NCI-H526 treated with DMSO at 0.1 percent for 48 hours (cell line): ENCODE measurements at regions not wholly inside any gene's neighbourhood (a gene's known extent, or its start where the extent isn't known, plus 50 kb on each side); places are given as distances from the start of the nearest gene placed in this dataset.

ENCODE experiments used
- DNase-seq: peaks from one replicate; lab custom pipeline; 2025; lab: John Stamatoyannopoulos, UW

DNA sequence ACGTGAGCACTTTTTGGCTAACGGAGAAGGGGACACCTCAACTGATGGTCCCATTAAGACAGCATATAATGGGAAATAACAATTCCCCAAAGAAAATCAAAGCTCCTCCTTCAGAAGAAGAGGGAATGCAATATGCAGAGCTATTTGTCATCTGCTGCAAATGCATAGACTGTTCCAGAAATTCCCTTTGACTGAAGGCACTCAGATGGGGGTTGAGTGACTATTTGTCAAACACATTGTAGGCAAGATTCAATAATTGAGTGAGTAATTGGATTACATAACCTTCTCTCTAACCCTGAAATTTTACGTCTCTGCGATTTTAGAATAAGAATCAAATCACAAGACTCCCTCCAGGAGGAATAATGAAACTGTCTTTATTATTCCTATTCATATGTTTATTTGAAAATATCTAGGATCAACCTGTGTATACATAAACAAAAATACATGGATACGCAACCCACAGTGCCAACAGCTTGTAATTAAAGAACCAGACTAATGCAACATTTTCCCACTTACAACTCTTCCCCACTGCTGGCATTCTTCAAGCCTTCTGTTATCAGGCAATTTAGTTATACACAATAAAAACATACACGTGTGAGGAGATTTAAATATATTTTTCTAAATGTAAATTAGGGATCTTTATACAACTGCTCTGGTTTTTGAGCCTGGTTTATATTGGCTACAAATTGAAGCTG, 256.6 kb downstream of the GBA3 start:
- DNase-seq, result no peak

DNA sequence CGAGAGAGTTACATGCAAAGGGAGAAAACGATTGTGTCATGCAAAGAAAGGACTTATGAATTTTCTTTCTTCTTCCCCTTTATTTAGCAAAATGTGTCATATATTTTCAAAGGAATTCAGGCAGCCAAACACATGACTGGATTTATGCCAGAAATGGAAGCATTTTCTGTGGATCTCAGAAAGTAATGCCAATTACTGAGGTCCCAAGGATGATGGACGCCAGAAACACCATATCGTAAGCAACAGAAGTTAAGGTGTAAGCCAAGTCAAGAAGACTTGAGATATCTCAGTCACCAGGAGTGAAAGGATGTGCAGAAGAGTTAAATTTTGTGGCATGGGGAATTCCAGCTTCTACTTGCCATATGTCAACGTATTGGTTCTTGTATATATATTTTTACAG, 255.1 kb downstream of the GBA3 start:
- no peak for DNase-seq

DNA sequence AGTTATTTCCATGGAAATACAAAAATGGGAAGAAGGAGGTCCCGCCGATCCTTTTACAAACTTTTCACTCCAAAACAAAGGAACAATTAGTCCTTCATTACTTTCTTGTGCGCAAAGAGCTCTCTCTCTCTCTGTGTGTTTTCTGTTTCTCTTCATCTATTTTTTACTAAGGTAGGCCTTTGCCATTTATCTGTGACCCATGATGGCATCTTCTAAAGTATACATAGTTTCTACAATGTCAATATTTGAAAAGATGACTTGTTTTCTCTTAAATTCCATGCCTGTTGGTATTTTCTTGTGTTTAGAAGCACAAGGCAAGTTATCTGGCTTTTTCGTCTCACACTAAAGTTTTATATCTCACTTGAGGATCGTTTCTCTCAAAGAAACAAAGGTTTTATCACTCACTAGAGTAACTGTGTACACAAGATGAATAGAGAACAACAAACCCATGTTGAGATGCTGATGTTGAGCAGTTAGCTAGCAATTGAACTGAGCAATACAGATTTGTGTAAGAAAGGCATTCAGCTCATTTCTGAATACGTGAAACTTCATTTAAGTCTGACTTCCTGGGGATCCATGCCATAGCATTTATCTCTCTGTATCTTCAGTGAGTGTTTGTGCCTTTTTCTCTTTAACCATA, 250.3 kb downstream of the GBA3 start:
- no peak for DNase-seq

DNA sequence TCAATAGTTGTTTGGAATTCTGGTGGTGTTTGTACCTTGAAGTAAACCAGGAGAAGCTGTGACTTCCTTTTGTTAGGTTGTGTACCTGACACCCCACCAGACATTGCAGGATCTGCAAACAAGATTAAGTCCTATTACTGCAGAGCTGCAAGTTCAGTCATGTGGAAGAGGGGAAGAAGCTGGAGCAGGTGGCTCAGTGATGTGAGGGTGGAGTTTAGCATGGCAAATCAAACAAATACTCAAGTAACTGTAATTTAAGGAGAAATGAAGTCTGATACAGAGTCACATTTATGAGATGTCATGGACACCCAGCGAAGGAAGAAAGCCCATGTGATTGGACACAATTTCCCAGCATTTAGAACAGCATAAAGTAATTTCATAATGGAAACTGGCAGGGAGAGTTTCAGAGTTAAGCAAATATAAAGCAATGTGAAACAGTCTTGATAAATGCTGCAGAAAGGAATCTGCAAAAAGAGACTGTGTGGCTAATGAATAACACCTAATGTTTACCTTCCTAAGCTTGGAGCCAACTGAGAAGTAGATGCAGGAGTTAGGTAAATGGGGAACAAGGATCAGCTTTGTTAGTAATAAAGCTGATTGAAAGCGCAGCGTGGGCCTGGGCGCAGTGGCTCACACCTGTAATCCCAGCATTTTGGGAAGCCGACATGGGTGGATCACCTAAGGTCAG, 249.1 kb downstream of the GBA3 start:
- DNase-seq, result no peak

DNA sequence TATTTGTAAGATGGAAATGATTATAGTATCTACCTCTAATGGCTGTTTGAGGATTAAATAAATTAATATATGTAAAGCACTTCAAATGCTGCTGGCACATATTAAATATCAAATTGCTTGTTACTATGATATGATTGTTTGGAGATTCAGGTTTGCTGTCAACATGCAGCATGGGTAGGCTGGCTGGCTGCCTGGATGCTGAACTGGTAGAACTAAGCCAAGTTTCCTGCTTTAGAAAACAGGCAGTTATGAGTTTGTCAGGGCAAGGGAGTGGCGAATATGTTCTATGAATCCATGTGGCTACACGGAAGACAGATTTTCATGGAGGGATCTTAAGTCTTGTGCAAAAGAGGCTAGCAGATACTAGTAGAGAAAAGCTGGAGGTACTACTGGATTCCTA, 239.6 kb downstream of the GBA3 start:
- no peak for DNase-seq

DNA sequence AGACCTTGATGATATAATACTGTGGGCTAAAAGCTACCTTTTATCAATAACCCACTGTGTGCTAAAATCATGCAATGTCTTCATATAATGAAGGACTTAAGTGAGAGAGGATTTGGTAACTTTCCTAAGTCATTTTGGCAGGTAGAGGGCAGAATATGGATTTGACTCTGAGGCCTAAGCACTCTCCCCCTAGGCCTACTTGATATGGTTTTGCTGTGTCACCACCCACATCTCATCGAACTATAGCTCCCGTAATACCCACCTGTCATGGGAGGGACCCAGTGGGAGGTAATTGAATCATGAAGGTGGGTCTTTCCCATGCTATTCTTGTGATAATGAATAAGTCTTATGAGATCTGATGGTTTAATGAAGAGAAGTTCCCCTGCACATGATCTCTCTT, 229.7 kb downstream of the GBA3 start:
- no peak for DNase-seq

DNA sequence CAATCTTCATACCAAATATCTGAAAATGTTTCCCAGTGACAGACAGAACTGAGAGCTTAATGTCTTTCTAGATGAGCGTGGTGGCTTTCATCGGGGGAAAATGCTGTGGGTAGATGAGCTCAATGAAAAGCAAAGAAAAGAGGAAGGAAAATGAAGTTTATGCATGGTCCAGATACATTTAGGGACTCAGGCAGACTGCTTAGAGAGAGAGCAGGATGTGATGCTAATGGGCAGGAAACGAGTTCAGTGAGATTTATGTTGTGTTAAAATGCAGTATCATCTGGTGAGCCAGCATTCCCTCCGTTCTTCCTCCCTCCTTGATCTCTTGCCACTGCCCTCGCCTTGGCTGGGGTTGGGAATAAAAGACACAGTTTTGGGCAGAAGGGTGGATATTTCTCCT, 229.2 kb downstream of the GBA3 start:
- DNase-seq, result no peak

DNA sequence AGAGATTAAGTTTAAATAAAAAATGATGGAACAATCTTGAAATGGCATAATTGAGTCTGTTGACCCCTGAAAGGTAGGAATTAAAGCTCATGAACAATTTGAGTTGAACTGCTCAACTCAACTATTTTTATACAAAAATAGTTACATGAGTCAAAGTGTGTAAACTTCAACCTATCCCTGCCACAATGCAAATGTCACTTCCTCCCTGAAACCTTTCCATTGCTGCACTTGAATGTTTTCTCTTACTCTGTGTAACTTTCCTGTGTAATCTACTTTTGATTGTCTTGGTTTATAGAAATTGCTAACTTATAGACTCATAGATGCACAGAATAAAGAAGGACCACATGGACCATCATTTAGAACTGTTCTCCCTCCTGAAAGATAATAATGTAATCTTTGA, 218.5 kb downstream of the GBA3 start:
- DNase-seq, result no peak

DNA sequence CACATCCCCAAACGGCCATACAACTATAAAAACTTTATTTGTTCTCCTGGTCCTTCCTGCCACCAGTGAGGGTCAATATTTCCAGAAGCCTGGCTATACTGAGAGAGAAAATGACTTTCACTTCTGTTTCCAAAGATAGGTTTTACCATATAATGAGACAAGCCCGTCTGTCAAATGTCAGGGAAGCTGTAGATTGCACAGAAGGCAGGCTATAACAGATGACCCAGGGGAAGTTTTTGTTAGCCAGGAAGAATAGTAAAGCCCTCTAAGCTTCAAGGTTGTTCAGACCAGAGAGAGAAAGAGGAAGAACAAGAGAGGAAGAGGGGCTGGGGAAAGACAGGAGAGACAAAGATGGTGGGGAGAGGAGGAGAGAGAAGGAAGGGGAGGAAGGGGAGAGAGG, 217.5 kb downstream of the GBA3 start:
- DNase-seq, result no peak

DNA sequence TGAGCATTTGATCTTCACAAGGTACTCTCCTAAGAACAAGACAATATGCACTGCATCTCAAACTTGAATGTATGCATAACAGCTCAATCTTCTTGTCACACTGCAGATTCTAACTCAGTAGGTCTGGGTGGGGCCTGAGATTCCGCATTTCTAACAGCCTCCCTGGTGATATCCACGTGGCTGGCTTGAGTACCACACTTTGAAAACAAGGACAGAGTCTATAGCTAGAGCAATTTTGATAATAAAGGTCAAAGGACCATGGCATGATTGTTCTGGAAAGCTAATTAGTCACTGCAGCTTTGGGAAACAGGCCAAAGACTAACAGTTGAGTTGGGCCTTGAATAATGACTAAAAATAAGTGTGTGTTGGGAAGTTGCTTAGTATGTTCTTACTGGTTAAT, 213.3 kb downstream of the GBA3 start:
- no peak for DNase-seq

DNA sequence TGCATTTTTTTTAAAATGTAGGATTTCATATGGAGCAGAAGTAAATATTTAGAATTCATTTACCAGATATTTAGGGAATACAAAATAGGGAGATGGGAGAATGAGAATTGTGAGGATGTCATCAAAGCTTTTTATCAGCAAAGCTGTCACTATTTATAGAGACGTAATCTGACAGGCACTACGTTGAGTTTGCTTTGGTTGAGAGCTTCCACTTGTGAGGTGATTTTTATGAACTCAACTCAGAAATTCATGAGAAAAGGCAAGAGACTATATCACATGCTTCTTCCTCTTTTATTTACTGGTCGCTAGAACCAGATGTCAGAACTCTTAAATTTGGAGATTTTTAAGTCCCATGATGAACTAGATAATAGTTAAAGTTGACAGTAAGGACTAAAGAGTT, 211.2 kb downstream of the GBA3 start:
- DNase-seq, result no peak

DNA sequence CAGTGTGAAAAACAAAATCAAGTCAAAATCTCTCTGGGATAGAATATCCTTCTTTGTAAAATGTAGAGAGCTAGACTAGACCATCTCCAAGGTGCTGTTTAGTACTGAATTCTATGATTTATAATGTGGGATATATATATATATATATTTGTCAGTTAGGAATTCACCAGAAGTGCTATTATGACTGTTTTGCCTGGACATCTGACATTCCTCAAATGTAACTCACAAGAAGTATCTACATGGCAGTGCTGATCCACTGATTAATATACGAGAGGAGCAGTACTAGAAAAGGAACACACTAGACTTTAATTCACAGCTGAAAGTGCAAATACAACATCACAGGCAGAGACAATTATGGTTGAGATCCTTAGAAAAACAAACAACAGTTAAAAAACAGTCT, 208.9 kb downstream of the GBA3 start:
- no peak for DNase-seq

DNA sequence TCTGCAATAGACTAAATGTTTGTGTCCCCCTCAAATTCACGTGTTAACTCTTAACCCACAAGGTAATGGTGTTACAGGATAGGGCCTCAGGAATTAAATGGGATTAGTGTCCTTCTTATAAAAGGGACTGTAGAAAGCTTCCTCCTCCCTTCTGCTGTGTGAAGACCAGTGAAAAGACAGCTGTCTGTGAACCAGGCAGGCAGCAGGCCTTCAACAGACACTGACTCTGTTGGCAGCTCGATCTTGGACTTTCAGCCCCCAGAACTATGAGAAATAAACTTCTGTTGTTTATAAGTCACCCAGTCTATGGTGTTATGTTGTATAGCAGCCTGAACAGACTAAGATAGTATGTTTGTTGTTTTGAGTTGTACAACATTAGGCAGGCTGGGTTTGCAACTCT, 208.1 kb downstream of the GBA3 start:
- DNase-seq, result no peak

DNA sequence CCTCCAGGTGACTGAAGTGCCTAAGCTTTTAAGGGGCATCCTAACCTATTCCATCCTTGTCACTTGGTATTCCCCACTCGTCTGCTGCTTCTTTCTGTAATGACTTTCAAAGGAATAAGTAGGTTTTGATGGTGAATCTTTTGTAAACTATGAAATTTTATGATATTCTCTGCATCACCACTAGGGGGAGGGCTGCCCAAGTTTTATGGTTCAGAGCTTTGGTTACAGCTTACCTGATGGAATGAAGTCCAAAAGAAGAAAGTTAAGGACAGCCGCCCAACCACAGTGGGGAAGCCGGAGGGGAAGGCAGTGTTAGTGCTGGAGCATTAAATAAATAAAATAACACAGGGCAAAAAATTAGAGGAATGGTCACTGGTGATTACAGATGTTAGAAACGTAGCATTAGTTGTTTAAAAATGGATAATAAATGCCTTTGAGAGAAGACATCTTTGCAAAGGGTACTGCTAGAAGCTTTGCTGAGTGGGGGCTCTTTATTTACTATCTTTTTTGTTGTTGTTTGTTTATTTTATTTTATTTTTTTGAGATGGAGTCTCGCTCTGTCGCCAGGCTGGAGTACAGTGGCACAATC, 204.9 kb downstream of the GBA3 start:
- peak; percentile 1 for DNase-seq

DNA sequence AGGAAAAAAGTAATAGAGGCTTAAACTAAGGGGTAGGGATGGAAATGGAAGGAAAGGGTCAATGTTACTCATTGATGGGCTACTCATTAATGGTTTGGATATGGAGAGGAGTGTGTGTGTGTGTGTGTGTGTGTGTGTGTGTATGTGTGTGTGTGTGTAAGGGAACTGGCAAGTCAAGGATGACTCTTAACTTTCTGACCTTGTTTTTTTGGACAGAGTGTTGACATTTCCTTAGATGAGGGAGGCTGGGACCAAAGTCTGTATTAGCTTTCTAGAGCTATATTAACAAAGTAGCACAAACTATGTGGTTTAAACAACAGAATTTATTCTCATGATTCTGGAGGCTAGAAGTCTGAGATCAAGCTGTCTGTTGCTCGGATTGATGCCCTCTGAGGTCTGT, 202.7 kb downstream of the GBA3 start:
- no peak for DNase-seq

DNA sequence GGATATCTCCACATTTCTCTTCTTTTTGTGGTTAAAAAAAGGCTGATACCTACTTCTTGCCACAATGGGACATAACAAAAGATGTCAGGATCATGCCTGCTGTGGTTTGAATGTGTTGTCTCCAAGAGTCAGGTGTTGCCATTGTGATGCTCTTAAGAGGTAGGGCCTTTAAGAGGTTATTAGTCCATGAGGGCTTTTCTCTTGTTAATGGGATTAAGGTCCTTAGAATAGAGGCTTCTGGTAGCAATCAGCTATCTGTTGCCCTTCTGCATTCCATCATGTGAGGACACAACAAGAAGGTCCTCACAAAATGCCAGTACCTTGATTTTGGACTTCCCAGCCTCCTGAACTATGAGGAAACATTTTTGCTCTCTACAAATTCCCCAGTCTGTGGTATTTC, 191.4 kb downstream of the GBA3 start:
- no peak for DNase-seq

DNA sequence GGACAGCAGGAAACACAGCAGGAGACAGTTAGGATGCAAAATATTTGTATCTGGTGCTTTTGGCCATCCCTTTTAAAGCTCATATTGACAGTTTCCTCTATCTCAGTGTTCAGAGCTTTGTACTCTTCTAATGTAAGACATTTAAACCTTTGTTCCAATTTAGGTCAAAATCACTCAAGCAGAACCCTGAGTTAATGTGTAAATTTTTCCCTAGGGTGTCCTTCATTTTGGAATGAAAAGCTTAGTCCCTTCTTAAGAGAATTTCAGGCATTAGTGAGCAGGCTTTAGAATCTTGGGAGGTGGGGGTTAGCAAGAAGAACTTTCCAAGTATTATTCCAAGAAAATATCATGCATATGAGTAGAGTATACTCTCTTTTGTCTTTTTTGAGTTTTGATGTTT, 188.7 kb downstream of the GBA3 start:
- DNase-seq, result no peak

DNA sequence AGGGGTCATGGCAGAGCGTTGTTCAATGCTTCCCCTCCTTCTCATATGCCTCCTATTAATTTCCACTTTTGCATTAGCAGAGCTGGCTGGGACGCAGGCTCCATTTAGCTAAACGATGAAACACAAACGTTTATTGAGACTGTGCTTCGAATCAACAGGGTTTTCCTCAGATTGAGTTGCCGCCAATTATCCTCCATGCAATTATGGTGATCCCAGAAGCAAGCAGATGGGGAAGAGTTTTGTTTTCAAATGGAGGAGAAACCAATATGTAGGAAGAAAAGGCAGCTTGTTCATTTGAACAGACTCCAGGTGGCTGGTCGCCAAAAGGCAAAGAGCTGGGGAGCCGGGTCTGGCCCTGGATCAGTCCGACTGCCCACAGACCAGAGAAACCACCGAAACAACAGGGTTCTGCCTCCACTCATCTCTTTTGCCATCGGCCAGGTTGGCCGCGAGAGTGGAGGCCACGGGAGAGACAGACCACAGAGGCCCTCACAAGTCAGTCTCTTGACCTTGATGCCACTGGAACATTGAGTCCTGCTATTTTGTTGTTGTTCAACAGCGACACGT, 184.8 kb downstream of the GBA3 start:
- DNase-seq, result no peak

DNA sequence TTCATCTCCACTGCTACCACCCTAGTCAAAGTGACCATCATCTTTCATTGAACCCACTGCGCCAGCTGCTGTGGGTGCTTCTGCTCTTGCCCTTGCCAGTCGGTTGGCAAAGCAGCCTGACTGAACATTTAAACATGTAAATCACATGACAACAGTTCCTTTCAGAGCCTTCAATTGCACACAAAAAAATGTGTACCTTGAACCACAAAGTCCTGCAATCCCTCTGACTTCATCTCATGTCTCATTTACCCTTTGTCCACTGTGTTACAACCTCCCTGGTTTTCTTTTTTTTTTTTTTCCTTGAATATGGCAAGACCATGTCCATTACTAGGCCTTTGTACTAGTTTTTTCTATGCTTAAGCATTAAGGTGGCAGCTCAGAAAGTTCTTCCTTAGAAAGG, 183.5 kb downstream of the GBA3 start:
- DNase-seq, result no peak

DNA sequence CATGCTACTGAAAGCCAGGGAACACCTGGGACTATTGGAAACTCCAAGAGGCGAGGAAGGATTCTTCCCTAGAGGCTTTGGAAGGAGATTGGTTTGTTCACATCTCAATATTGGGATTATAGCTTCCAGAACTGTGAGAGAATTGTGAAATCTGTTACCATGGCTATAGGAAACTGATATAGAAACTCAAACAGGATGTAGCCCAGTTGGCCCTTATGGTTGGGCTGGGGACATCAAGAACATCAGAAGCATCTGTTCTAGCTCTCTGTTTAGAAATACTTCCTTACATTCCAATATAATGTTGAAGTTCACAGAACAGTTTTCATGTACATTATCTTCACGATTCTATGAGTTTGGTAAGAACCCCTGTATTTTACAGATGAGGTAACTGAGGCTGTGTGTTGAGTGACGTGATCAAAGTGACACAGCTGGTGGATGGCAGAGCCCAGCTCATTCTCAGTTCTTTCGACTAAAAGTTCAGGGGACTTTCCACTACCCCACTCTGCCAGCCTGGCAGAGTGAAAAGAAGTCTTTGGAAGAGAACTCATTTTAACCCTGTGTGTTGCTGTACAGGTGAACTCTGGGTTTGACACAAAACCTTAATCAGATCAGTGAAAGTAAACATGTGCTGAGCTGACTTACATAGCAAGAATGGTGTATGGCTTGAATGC, 183.0 kb downstream of the GBA3 start:
- no peak for DNase-seq

DNA sequence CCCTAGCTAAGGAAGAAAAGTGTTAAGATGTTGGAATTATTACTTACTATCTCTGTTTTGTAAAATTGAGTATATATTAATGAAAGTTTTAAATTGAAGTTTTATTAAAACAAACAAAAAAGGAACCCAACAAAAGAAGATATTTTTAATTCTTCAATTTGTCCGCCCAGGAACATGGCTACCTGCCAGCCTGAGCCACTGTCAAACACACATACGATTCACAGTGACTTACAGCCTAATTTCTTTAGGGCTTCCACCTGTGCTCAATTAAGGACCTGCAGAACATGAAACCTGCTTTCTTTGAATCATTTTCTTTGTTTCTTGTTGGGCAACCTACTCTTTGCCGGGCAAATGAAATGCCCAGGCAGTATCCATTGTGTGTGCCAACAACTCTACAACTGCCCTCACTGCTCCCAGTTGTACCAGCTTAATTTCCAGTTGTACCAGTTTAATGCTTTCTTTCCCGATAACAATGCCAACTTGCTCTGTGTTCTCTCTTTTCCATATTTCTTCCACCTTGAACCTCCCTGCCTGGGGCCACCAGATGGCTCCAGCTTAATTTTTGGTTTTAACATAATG, 181.7 kb downstream of the GBA3 start:
- no peak for DNase-seq

DNA sequence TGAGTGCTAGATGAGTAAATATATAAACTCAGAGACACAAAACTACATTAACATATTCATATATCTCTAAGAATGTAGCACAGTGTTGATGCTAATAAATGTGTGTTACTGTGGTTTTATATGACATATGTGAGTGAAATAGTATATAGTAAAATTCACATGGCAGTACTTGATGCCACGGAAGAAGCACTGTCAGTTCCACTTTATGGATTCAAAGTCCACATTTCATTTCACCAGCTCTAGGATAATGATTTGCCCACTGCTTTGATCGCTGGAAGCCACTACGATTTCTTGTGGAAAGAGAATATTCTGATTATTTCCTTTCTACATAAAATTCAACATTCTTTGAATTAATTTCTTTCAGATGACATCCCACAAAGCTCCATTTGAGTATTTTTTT, 181.2 kb downstream of the GBA3 start:
- DNase-seq, result no peak
